ENCODE measurements at regions not wholly inside any gene's neighbourhood (a gene's known extent, or its start where the extent isn't known, plus 50 kb on each side); places are given as distances from the start of the nearest gene placed in this dataset.

DNA sequence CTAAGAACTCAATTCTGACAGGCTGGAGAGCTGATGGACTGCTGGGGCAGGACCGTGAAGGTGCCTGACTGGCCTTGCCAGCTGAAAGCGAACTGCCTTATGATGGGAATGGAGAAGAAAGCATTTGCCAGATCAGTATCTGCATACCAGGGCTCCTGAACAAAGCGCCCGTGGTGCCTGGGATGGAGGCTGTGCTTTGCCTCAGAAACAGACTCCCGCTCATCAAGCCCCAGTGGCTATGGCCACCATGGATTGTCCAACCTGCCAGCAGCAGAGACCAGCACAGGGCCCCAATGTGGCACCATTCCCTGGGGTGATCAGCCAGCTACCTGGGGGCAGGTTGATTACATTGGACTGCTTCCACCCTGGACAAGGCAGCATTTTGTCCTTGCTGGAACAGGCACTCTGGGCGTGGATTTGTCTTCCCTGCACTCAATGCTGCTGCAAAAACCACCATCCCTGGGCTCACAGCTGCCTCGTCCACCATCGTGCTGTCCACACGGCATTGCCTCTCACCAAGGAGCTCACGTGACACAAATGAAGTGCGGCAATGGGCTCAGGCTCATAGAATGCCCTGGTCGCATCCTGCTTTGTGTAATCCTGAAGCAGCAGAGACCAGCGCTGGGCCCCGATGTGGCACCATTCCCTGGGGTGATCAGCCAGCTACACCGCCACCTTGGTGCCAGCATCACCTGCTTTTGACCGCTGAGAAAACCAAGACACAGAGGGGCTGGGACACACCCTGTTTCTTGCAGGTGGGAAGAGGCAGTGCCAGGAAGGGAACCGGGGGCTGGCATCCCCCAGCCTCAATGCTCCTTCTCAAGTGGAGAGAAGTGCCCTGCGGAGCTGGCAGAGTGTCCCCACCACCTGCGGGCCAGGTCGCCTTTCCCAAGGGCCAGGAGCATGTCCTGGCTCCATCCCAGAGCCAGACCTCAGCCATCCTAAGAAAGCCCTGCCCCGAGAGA lies 1367.5 kb downstream of the BRD1 start:
- no peak for DNase-seq (ENCODE audit: low spot score)

DNA sequence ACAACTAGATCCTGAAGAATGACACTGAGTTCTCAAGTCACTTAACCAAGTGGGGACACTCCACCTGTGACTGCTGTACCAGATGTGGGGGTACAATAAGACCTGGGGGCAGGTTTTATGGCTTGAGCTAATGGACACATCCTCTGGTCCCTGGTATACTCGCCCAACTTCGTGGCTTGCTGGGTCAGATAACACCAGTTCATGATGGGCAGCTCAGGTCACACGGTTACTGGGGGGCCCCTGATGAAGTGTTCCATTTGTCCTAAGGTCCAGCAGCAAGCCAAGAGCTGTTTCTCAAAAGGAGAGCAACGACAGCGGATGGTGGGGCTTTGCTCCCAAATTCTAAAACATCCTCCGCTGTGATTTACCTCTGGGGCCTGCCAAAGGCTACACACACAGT lies 1368.4 kb downstream of the BRD1 start:
- DNase-seq (ENCODE audit: low spot score), result no peak

DNA sequence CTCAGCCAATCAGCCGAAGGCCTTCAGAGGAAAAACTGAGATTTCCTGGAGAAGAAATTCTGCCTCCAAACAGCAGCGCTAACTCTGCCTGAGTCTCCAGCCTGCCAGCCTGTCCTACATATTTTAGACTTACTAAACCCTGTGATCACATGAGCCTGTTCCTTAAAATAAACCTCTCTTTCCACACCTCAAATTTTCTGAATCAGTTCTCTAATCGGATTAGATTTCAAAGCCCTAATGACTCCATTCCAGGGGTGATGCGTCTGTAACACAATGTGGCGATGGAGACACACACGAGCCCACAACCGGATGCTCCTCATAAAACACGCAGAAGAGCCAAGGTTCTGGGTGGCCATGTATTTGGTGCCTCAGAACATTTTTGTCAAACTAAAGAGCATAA lies 1371.2 kb downstream of the BRD1 start:
- no peak for DNase-seq (ENCODE audit: low spot score)

DNA sequence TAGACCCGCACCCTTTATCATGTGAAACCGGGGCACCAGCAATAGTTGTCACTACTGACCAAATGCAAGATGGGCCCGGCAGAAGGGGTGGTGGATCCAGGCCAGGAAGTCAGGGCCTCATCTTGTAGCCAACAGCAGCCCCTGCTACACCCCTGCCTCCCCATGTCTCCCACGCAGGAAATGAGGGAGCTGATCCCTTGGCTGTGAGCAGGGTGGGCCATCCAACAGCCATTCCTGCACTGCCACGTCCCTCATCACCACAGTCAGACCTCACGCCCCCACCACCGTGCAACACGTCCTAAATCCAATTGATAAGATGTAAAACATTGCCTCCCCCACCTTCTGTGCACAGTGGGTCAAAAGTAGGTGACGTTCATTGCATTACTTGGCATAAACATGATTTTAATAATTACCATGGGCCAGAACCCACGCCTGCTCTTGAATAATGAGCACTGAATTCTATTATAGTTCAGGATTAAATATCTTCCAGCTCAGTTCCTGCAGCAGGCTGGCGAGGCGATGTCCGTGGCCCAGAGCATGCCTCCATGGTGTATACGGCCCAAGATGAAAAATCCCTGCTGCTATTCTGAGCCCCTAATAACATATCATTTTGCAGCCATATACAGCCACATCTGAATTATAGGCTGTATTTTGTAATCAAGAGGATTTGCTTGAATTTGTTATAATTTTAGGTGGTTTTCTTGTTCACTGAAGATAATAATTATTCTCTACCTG lies 1373.8 kb downstream of the BRD1 start:
- no peak for DNase-seq (ENCODE audit: low spot score)

DNA sequence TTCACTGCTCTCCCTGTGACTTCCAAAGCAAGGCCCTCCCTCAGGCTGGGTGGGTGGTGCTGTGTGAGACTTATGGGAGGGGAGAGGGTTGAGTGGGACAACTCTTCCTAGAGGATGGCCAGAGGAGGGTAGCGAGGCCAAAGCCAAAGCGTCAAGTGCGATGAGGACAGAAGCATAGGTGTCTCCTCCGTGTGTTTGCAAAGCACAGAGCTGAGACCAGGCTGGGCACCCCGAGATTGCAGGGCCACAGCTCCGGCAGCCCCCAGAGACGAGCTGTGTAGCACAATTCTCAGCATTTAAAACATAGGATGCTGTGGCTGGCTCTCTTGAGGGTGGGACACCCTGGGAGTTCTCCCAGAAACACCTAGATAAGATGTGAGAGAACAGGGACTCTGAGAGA lies 1374.5 kb downstream of the BRD1 start:
- DNase-seq (ENCODE audit: low spot score), result no peak

DNA sequence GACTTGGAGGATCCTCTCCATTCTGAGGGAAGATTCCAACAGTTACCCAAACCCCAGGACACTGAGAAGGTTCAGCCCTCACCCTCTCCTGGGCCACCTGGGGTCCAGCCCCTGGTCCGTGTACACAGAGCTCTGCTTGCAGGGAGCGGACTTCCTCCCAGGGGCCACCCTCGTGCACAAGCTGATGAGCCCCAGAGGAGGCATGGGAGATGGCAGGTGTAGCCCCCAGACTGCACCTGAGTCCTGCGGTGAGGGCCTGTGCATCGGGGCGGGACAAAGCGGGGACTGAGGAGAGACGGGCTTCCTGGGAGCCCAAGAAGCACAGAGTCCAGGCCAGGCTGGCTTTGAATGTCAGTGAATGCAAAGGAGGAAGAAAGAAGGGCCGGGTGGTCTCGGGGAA lies 1374.9 kb downstream of the BRD1 start:
- DNase-seq (ENCODE audit: low spot score), result no peak

DNA sequence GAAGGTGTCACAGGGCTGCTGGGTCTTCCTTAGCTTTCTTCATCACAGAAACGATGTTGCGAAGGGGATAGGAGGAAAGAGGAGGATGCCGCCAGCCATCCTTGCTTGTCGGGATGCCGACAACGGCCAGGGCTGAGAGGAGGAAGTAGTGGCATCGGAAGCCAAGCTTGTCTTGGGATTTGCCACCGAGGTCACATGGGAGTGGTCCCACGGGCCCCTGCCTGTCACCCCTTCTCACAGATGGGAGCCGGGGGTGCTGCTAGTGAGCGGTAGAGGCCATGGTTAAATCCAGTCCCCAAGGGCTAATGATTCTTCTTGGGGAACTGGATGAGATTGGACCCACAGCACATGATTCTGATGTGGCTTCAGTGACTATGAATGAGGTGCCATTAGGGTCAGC lies 1375.8 kb downstream of the BRD1 start:
- DNase-seq (ENCODE audit: low spot score), result no peak

DNA sequence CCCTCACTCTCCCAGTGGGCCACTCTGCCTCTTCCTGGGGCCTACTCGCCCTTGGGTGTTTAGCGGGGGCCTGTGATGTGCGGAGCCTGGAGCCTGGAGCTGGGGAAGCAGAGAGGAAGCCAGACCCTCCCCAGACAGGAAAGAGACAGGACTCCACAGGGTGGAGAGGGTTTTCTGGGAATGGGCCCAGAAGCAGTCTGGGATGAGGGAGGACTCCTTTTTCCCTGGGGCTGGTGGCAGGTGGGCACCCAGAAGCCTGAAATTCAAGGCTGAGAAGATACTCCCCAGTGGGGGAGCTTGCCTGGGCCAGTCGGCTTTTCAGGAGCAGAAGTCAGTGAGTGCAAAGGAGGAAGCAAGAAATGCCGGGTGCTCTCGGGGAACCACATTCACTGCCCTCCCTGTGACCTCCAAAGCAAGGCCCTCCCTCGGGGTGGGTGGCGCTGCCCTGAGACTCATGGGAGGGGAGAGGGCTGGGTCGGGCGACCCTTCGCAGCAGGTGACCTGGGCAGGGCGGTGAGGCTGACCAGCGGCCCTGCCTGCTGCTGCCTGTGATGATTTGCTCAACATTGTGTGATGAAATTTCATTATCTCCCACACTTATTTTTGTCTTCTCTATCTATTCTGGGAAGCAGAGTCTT lies 1377.4 kb downstream of the BRD1 start:
- no peak for DNase-seq (ENCODE audit: low spot score)

DNA sequence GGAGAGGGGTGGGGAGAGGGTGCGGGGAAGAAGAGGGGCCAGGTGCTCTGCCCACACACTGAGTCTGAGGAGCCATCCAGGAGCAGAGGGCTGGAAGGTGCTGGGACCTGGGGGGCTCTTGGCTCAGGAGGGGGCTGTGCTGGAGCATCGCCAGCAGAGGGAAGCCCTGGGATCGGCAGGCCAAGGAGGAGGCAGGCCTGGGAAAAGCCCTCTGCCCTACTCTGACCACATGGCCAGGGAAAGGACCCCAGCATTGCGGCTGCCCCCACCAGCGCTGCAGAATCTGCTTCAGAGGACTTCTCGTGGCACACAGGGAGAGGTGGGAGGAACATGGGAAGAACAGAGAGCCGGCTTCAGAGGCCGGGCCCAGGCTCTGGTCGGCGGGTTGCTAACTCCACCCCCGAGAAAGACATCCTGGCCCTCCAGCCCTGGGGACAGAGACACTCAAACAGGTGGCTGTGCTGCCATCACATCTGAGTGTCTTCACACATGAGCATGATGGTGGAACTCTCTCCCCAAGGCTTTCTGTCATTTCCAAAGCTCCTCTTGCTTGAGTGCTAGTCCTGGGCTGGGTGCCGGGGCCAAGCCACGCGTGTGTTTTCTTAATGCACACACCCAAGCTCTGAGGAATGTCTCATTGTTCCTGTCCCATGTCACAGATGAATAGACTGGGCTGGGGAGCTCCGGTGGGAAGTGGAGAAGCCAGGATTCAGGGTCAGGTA lies 1378.0 kb downstream of the BRD1 start:
- no peak for DNase-seq (ENCODE audit: low spot score)

DNA sequence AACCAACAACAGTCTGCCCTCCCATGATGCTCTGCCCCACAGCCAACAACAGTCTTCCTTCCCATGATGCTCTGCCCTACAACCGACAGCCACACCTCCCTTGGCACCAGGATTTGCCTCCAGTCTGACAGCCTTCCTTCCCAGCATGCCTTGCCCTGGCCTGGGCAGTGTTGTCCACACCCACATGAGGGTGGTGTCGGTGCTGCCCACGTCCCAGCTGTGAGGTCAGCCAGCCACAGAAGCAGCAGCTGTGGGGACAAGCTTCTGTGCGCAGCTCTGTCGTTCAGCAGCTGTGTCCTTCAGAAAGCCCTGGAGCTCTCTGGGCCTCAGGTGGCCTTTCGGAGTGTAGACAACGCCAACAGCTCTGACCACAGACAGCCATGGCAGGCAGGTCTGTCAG lies 1378.9 kb downstream of the BRD1 start:
- DNase-seq (ENCODE audit: low spot score), result no peak

DNA sequence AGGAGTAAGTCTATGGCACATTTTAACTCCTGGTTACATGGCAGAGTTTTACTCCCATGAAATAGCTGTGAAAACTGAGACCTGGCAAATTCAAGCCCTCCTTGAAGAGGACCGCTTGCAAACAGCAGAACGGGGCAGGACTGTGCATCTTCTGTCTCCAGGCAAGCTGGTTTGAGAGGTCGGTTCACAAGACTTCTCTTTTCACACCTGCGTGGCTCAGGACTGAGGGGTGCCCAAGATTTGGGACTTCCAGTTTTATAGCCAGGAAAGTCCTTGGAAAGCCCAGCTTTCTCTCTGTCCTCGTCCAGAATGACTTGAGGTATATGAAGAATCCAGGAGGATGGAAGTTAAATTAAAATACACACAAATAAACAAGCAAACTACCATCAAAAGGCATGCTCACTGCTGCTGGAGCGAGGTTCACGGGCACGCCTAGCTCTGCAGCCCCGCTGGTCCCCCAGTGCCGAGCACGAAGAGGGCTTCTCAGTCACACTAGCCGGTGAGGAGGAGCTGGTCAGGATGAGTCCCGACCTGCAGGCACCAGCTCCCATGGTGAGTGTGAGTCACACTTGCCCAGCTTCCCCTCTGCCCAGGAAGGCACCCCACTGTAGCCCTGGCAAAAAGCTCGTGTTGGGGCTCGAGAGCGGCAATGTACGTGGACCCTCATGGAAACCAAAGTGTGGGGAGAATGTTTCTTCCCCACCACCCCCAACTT lies 1382.4 kb downstream of the BRD1 start:
- no peak for DNase-seq (ENCODE audit: low spot score)

DNA sequence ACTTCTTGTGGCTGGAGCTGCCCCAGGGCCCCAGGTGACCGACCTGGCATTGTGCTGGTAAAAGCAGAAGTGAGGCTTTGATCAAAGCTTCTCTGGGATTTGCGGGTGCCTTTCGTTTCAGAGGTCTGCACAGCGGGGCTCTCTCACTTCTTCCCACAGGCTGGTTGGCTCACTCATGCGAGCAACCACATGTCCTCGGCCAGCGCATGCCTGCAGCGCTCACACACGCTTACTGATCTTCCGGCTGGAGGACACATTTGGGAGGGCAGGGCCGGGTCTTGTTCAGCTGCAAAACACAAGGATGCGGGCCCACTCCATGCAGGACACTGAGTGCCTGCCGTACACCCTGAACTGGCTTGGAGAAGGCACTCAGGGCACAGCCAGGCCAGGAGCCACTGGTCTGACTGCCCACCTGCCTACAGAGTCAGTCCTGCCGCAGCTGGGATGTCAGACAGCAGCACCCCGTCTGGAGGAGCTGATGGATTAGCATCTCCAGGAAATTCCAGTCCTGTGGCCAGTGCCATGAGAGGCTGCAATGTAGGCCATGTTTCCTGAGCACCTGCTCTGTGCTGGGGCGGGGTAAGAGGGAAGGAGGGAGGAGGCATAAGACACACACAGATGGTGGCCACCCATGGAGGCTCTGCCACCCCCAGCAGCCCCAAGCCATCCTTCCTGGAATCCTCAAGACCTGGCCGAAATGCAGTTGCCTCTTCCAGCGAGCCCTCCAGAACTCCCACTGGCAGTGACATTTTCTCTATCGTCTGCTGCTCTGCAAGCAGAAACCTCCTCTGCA lies 1383.2 kb downstream of the BRD1 start:
- no peak for DNase-seq (ENCODE audit: low spot score)

DNA sequence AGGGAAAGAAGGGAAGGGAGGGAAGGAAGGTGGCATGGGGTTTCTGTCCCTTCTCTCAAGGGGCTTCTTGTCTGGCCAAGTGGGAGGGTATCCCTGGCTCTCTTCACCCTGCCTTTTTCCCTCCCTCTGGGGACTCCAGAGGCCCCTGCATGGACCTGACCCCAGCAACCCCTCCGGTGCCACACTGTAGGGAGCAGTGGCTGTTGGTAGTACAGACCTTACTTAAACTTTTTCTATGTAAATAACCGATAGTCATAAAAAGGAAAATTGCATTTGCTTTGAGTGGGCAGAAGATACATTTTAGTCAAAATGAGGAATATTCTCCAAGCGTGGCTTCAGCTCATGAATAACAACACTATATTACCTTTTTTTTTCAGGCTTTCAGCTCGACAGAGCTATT lies 1384.0 kb downstream of the BRD1 start:
- no peak for DNase-seq (ENCODE audit: low spot score)

DNA sequence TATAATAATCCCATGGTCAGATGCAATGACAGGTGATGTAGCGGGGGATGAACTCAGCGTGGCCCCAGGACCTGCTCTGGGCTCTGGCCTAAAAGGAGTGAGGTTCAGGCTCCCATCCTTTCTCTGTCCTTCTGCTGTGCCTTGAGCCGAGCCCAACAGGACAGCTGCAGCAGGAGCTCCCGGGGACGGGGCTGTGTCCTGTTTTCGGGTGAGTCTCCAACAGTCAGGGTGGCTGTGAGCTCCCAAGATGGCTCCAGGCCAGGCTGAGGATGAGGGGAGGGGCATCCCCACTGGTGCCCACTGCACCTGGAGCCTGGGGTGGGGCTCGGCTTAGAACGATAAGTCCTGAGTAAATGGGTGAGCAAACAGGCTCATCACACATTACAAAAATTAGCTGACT lies 1385.0 kb downstream of the BRD1 start:
- DNase-seq (ENCODE audit: low spot score), result no peak

DNA sequence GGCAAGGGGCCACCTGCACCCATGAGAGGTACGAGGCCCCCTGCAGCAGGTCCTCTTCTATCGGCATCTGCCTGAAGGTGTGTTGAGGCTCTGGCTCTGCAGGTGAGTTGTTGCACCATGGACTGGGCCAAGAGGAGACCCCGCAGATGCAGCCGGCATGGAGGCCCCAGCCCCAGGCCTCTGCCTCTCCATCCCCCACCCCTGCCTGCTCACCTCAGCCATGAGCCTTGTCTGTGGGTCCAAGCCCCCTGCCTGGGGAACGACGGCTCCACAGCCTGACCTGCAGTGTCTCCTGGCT lies 1386.2 kb downstream of the BRD1 start:
- no peak for DNase-seq (ENCODE audit: low spot score)

DNA sequence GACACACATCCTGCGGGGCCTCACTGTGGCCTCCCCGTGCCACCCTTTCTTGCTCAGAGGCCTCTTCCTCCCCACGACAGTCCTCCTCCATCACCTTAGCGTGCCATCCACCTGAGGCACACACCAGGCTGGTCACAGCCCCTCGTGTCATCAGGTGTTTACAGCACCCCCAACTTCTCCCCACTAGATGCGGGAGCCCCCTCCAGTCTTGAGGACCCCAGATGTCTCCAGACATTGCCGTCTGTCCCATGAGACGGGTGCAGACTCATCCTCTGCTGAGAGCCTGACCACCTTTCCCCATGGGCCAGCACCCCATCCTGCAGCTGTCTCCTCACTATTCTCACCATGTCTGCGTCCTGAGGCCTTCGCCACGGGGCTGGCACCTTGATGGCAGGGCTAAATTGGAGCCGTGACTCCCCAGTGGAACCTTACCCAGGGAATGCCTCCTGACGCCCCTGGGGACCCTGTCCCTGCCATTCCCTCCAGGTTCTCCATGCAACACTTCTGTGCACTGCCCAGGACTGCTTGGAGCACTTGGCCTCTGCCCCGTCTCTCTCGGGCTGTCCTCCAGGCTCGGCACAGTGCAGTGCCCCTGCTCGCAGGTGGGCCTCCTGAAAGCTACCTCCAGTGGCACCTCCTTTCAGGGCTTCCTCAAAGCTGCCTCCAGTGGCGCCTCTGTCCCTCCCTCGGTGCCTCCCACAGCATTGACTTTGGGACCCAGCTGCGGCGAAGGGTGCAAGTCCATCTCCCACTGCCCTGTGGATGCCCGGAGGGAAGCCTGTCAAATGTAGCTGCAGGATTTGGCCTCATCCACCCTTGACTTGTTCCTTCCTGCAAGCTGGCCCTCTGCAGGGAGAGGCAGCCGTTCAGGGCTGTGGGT lies 1386.8 kb downstream of the BRD1 start:
- no peak for DNase-seq (ENCODE audit: low spot score)

DNA sequence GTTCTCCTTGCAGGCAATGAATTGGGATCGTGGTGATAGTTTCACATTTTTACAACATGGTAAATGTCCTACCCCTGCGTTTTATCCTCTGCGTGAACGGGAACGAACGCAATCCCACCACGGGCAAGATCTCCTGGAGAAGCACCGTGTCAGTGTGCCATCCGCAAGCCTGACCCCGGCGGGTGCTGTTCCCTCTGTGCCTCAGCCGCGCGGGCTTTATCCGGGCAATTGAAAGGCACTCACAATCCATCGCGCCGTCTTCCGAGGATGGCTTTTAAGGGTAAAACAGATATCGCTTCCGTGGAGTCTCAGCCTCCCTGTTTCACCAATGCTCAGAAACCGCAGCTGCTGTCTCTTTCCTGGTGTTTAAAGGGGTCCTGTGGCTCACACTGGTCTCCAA lies 1387.5 kb downstream of the BRD1 start:
- DNase-seq (ENCODE audit: low spot score), result no peak

DNA sequence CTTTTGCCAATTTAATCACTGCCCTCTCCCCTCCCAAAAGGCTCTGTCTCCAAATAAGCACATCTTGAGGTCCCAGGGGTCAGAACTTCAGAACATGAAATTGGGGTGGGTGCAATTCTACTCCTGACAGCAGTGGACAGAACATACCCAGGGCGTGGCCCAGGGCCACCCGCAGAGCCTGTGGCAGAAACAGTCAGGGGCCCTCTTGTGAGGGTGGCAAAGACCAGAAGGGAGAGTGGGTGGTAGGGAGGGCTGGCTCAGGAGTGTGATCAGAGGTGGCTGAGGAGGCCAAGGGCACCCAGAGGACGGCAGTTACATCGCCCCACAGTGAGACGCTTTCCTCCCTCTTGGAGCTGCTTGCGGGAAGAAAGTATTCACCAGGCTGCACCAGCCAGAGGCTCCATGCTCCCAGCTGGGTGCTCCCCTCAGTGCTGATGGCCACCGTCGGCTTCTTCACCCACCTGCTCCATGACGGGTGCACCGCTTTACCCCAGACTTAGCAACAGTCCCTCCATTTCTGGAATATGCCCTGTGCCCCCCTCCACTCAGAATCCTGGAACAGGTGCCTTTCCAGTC lies 1388.0 kb downstream of the BRD1 start:
- no peak for DNase-seq (ENCODE audit: low spot score)

DNA sequence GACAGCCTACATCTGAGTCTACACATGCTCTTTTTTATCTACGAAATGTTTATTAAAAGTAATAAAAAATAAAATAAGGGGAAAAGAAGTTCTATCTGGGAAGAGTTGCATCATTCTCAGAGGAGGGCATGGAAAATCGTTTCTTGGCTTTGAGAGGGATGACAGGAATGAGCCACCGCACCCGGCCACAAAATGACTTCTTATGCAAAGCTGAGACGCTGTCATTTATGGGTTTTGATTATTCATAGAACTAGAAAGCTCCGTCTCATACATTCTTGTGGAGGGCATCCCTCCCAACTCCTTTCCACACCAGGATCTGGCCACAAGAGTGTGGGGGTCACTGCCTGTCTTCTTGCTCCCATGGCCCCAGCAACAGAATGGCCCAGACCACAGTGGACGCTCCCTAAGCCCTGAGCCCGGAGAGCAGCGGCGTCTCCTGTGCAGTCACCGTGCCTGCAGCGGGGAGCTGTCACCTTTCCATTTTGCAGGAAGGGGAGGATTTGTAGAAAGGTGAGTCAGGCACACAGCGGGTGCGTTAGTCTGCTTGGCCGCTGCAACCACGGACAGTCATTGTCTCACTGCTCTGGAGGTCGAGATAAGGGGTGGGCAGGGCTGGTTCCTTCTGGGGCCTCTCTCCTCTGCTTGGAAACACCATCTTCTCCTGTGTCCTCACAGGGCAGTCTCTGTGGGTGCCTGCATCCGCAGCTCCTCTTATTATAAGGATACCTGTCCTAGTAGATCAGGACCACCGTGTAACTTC lies 1388.7 kb downstream of the BRD1 start:
- no peak for DNase-seq (ENCODE audit: low spot score)

Measured in H4 (cell line).